Caco-2 (cell line): ENCODE measurements at regions not wholly inside any gene's neighbourhood (a gene's known extent, or its start where the extent isn't known, plus 50 kb on each side); places are given as distances from the start of the nearest gene placed in this dataset.

Experiments
- BruUV-seq: library from RNA; stranded (reverse); fragments of 400-500 nt; replicated peaks from 2 replicates; lab custom pipeline; 2021; lab: Mats Ljungman, UMichigan
- CTCF ChIA-PET: fragments of 300-600 bp; sonication (Branson Sonifier 250); formaldehyde crosslinking; loops from one replicate; lab custom pipeline; 2022; ENCODE audit warnings: antibody characterized with exemption; lab: Charles Lee
- POLR2A ChIA-PET: fragments of 300-600 bp; sonication (Branson Sonifier 250); formaldehyde crosslinking; loops from one replicate; lab custom pipeline; 2022; ENCODE audit warnings: antibody characterized with exemption; lab: Charles Lee
- DNase-seq, 2 experiments: peaks; one replicate each; pipeline versions ENCODE4 v3.0.0 to v3.0.0-alpha.2; 2020 to 2022
- H3K27me3 ChIP-seq: replicated peaks from 2 replicates; pipeline ENCODE4 v1.6.0; 2011; ENCODE audit warnings: low read length; ENCODE audit not compliant: control insufficient read depth, insufficient read depth
- H3K36me3 ChIP-seq: 2 replicates; pipeline ENCODE4 v1.5.1; 2011; ENCODE audit warnings: low read length; ENCODE audit not compliant: control insufficient read depth, insufficient read depth
- H3K4me1 ChIP-seq: fragments of 250-450 bp; sonication (Bioruptor Pico); 2 replicates; pipeline ENCODE4 v1.5.1; 2020; ENCODE audit warnings: mild to moderate bottlenecking
- H3K4me3 ChIP-seq: 2 replicates; pipeline ENCODE4 v1.5.1; 2011; ENCODE audit warnings: low read depth, mild to moderate bottlenecking, control low read depth, low read length
- H3K9me3 ChIP-seq: fragments of 250-450 bp; sonication (Bioruptor Pico); 2 replicates; pipeline ENCODE4 v1.5.1; 2020; ENCODE audit warnings: mild to moderate bottlenecking, moderate library complexity
- H3K27ac Mint-ChIP-seq: one replicate; pipeline ENCODE4 v1.8.0; 2022; ENCODE audit warnings: mixed read lengths; ENCODE audit not compliant: unreplicated experiment
- H3K27me3 Mint-ChIP-seq: one replicate; pipeline ENCODE4 v1.8.0; 2022; ENCODE audit warnings: mixed read lengths; ENCODE audit not compliant: insufficient read depth, unreplicated experiment
- H3K36me3 Mint-ChIP-seq: one replicate; pipeline ENCODE4 v1.8.0; 2022; ENCODE audit warnings: mild to moderate bottlenecking, mixed read lengths; ENCODE audit not compliant: insufficient read depth, unreplicated experiment
- H3K4me1 Mint-ChIP-seq: one replicate; pipeline ENCODE4 v1.8.0; 2022; ENCODE audit warnings: low read depth, mixed read lengths; ENCODE audit not compliant: unreplicated experiment
- H3K4me3 Mint-ChIP-seq: one replicate; pipeline ENCODE4 v1.8.0; 2022; ENCODE audit warnings: mild to moderate bottlenecking, moderate library complexity, mixed read lengths; ENCODE audit not compliant: unreplicated experiment
- H3K9me3 Mint-ChIP-seq: one replicate; pipeline ENCODE4 v1.8.0; 2022; ENCODE audit warnings: mixed read lengths; ENCODE audit not compliant: unreplicated experiment
- intact Hi-C: fragments of 100-400 bp; cut with micrococcal nuclease; formaldehyde crosslinking; loops from one replicate; pipeline ENCODE4 v1.10.0; 2022; ENCODE audit not compliant: unreplicated experiment
- TF ChIP-seq, protein P1 (sequence below), 2 experiments: fragments of 200-600 bp in 1 of 2; IDR thresholded peaks; 1 replicate in 1 of 2; 2 replicates in 1 of 2; pipeline versions ENCODE4 v1.5.1 to v1.8.0; 2011 to 2022; ENCODE audit warnings: antibody characterized with exemption in 1 of 2, control low read depth in 1 of 2, inconsistent platforms in 1 of 2, low read depth in 1 of 2, low read length in 1 of 2, mild to moderate bottlenecking in 1 of 2, moderate library complexity in 1 of 2; ENCODE audit not compliant: insufficient read depth in 1 of 2, severe bottlenecking in 1 of 2, unreplicated experiment in 1 of 2

DNA sequence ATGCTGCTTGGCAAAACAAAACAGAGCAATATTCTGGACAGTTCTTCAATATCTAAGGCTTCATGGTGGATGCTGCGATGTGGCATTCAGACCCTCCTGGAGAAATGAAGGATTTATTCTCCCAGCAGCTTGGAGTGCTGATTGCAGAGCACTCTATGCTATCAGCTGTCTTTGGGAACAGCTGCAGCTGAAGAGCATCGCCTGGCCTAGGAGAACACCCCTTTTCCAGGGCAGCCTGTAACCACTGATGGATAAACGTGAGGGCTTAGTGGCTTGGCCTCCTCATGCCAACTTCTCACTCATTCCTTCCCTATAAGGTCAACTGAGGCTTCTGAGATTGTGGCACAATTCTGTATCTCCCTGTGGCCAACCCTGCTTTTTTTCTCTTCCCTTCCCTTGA, 638.1 kb upstream of the CNTNAP2 start:
- ChIA-PET CTCF (no interaction called here), POLR2A (no interaction called here)
- no peak overlapping the region for H3K4me3 ChIP-seq
- Mint-ChIP-seq H3K36me3 (no peaks in the 10 kb centered on the region), H3K9me3 (no peaks in the 10 kb centered on the region), H3K4me3 (no peak overlapping the region), H3K27ac (no peak overlapping the region), H3K27me3 (peaks cover 4% of the 10 kb centered on the region), H3K4me1 (no peaks in the 10 kb centered on the region)
- no peaks in the 10 kb centered on the region for H3K27me3 ChIP-seq
- H3K9me3 ChIP-seq: no peaks in the 10 kb centered on the region
- no peaks in the 10 kb centered on the region for H3K4me1 ChIP-seq
- TF ChIP-seq, protein P1, sequence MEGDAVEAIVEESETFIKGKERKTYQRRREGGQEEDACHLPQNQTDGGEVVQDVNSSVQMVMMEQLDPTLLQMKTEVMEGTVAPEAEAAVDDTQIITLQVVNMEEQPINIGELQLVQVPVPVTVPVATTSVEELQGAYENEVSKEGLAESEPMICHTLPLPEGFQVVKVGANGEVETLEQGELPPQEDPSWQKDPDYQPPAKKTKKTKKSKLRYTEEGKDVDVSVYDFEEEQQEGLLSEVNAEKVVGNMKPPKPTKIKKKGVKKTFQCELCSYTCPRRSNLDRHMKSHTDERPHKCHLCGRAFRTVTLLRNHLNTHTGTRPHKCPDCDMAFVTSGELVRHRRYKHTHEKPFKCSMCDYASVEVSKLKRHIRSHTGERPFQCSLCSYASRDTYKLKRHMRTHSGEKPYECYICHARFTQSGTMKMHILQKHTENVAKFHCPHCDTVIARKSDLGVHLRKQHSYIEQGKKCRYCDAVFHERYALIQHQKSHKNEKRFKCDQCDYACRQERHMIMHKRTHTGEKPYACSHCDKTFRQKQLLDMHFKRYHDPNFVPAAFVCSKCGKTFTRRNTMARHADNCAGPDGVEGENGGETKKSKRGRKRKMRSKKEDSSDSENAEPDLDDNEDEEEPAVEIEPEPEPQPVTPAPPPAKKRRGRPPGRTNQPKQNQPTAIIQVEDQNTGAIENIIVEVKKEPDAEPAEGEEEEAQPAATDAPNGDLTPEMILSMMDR (IDR thresholded peaks at IDR 0.05; ENCODE audit: insufficient read depth in 1 of 2, low read depth in 1 of 2, low read length in 1 of 2, severe bottlenecking in 1 of 2, unreplicated experiment in 1 of 2): no peak
- no peak for DNase-seq
- intact Hi-C loops: no loop called here
- BruUV-seq: no TSS peak
- no peaks in the 10 kb centered on the region for H3K36me3 ChIP-seq

DNA sequence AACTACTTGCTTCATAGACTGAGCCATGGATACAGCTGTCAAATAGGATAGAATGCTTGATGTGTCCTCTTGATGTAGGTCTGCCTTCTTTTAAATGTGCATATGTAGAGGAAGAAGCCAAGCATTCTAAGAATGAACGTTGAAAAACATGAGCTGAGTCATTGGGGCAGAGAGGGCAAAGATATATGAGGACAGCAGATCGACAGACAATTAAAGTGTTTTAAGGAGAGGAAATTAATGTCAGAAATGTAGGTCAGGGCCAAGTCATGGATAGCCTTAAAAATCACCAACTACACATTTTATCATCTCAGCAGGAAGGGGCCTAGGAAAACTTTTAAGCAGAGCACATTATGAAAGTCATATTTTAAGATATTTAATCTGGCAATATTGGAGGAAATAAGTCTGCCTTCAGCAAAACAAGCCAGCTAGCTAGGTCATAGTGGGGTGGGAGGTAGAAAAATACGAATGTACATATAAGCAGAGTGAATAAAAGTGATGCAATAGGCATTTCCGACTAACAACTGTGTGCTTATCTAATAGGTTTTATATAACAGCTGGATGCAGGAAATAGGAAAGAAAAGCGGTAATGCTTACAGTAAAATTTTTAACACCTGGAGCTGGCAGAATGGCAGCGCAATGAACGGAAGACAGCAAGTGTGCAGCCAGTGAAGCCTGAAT, 638.3 kb upstream of the TPK1 start:
- H3K9me3 ChIP-seq: no peaks in the 10 kb centered on the region
- ChIA-PET CTCF (no interaction called here), POLR2A (no interaction called here)
- no peak for DNase-seq
- H3K36me3 Mint-ChIP-seq: no peaks in the 10 kb centered on the region
- no peaks in the 10 kb centered on the region for H3K9me3 Mint-ChIP-seq
- TF ChIP-seq, protein P1 (IDR thresholded peaks at IDR 0.05; ENCODE audit: insufficient read depth in 1 of 2, low read depth in 1 of 2, low read length in 1 of 2, severe bottlenecking in 1 of 2, unreplicated experiment in 1 of 2): no peak
- no peaks in the 10 kb centered on the region for H3K4me1 ChIP-seq
- H3K4me1 Mint-ChIP-seq: no peaks in the 10 kb centered on the region
- H3K4me3 ChIP-seq: no peak overlapping the region
- H3K27me3 Mint-ChIP-seq: peaks cover 6% of the 10 kb centered on the region
- no peak overlapping the region for H3K4me3 Mint-ChIP-seq
- no peak overlapping the region for H3K27ac Mint-ChIP-seq
- H3K36me3 ChIP-seq: no peaks in the 10 kb centered on the region
- intact Hi-C loops: no loop called here
- no TSS peak for BruUV-seq
- no peaks in the 10 kb centered on the region for H3K27me3 ChIP-seq

DNA sequence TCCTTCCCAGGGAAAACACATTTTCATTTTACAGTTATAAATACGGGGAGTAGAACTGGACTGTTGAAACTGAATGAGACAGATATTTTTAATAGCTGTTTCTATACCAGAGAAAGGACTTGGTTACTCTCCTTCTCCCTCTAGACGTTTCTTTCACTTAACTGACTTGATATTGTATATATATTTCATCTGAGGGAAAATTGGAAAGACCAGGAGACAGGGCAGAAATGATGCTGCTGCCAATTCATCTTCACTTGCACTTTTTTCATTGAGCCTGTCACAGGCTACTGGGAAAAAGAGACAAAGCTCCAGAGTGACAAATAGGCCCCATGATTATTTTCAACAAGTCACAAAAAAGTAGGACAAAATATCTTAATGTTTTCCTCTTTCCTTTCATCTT, 636.0 kb upstream of the TPK1 start:
- Mint-ChIP-seq H3K9me3 (peaks cover 5% of the 10 kb centered on the region), H3K27me3 (peaks cover 6% of the 10 kb centered on the region), H3K4me1 (no peaks in the 10 kb centered on the region), H3K36me3 (no peaks in the 10 kb centered on the region), H3K27ac (no peak overlapping the region), H3K4me3 (no peak overlapping the region)
- intact Hi-C loops: no loop called here
- no peaks in the 10 kb centered on the region for H3K9me3 ChIP-seq
- ChIA-PET CTCF (no interaction called here), POLR2A (no interaction called here)
- no TSS peak for BruUV-seq
- H3K27me3 ChIP-seq: no peaks in the 10 kb centered on the region
- TF ChIP-seq, protein P1 (IDR thresholded peaks at IDR 0.05; ENCODE audit: insufficient read depth in 1 of 2, low read depth in 1 of 2, low read length in 1 of 2, severe bottlenecking in 1 of 2, unreplicated experiment in 1 of 2): no peak
- H3K4me1 ChIP-seq: no peaks in the 10 kb centered on the region
- no peak for DNase-seq
- no peaks in the 10 kb centered on the region for H3K36me3 ChIP-seq
- H3K4me3 ChIP-seq: no peak overlapping the region
